HG03558 (cell line): ENCODE measurements at regions not wholly inside any gene's neighbourhood (a gene's known extent, or its start where the extent isn't known, plus 50 kb on each side); places are given as distances from the start of the nearest gene placed in this dataset.

Experiments
- ATAC-seq: cut with Tn5 transposase; IDR thresholded peaks from one replicate; pipeline ENCODE4 v1.9.1; 2021; ENCODE audit warnings: moderate number of reproducible peaks; ENCODE audit not compliant: unreplicated experiment; ENCODE audit errors: extremely low read depth

- no peak for ATAC-seq
Observed at GRCh38 chr11:92682952-92683351, 286.5 kb upstream of the MTNR1B start.

GRCh38 chr11:92685049-92685448, 284.4 kb upstream of the MTNR1B start:
- no peak for ATAC-seq

- no peak for ATAC-seq
Observed at GRCh38 chr11:92687724-92688123, 281.7 kb upstream of the MTNR1B start.

- ATAC-seq: no peak
Observed at GRCh38 chr11:92688416-92688815, 281.0 kb upstream of the MTNR1B start.

- no peak for ATAC-seq
Observed at GRCh38 chr11:92692826-92693546, 276.5 kb upstream of the MTNR1B start.

GRCh38 chr11:92696076-92696475, 273.4 kb upstream of the MTNR1B start:
- ATAC-seq: no peak

- no peak for ATAC-seq
Observed at GRCh38 chr11:92697461-92698312, 271.8 kb upstream of the MTNR1B start.

GRCh38 chr11:92698742-92699141, 270.7 kb upstream of the MTNR1B start:
- no peak for ATAC-seq

GRCh38 chr11:92702037-92702804, 267.2 kb upstream of the MTNR1B start:
- no peak for ATAC-seq

GRCh38 chr11:92702805-92703448, 266.5 kb upstream of the MTNR1B start:
- ATAC-seq: no peak

GRCh38 chr11:92703449-92703830, 266.0 kb upstream of the MTNR1B start:
- ATAC-seq: no peak

GRCh38 chr11:92707173-92707619, 262.3 kb upstream of the MTNR1B start:
- no peak for ATAC-seq

GRCh38 chr11:92707665-92708064, 261.8 kb upstream of the MTNR1B start:
- no peak for ATAC-seq

GRCh38 chr11:92709329-92709728, 260.1 kb upstream of the MTNR1B start:
- no peak for ATAC-seq

- no peak for ATAC-seq
Observed at GRCh38 chr11:92711926-92712325, 257.5 kb upstream of the MTNR1B start.

- no peak for ATAC-seq
Observed at GRCh38 chr11:92714111-92714510, 255.3 kb upstream of the MTNR1B start.

- no peak for ATAC-seq
Observed at GRCh38 chr11:92717240-92717639, 252.2 kb upstream of the MTNR1B start.

GRCh38 chr11:92720385-92720784, 249.1 kb upstream of the MTNR1B start:
- no peak for ATAC-seq

GRCh38 chr11:92725352-92725751, 244.1 kb upstream of the MTNR1B start:
- no peak for ATAC-seq

- no peak for ATAC-seq
Observed at GRCh38 chr11:92727123-92727522, 242.3 kb upstream of the MTNR1B start.
